Iris pigment epithelial cell (primary cell): ENCODE measurements at regions not wholly inside any gene's neighbourhood (a gene's known extent, or its start where the extent isn't known, plus 50 kb on each side); places are given as distances from the start of the nearest gene placed in this dataset.
"Not testable (repeated sequence)": the region's sequence is repeated elsewhere in the genome, so short reads cannot be mapped to it uniquely, and the experiment has no call there.

Source experiments
- DNase-seq: peaks from one replicate; pipeline ENCODE4 v3.0.0-alpha.2; 2011; ENCODE audit warnings: low read depth

DNA sequence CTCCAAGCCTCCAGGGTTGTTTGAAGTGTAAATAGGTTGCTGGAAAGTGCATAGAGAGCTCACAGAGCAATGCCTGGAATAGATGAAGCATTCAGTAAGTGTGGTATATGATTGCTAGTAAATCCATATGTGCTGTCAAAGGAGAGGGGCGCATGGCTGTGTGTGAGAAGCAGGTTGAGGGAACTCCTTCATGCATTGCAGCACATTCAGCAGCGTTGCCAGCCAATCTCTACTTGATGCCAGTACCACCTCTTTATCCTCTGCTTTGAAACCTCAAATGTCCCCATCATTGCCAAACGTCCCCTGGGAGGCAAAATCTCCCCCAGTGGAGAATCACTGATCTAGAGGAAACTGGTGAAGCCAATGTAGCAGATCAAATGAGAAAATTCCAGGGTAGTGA lies 82.7 kb upstream of the RALGAPA2 start:
- DNase-seq = no peak

DNA sequence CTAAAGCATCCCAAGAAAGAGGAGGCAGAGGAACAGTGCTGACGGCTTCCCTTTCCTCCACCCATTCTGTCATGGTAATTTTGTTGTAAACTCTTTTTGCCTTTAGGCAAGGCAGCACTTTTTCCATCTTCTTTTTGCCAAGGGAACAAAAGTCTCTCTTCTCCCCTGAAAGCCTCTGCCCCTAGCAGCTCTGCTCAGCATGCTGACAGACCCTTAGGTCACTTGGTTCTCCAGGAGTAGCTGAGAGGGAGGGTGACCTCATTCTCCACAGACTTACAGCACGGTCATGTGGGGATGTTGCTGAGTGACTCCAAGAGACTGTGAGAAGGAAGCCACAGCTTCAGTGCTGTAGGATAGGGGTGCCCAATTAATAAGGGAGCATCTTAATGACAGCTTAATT lies 81.1 kb upstream of the RALGAPA2 start:
- no peak for DNase-seq

DNA sequence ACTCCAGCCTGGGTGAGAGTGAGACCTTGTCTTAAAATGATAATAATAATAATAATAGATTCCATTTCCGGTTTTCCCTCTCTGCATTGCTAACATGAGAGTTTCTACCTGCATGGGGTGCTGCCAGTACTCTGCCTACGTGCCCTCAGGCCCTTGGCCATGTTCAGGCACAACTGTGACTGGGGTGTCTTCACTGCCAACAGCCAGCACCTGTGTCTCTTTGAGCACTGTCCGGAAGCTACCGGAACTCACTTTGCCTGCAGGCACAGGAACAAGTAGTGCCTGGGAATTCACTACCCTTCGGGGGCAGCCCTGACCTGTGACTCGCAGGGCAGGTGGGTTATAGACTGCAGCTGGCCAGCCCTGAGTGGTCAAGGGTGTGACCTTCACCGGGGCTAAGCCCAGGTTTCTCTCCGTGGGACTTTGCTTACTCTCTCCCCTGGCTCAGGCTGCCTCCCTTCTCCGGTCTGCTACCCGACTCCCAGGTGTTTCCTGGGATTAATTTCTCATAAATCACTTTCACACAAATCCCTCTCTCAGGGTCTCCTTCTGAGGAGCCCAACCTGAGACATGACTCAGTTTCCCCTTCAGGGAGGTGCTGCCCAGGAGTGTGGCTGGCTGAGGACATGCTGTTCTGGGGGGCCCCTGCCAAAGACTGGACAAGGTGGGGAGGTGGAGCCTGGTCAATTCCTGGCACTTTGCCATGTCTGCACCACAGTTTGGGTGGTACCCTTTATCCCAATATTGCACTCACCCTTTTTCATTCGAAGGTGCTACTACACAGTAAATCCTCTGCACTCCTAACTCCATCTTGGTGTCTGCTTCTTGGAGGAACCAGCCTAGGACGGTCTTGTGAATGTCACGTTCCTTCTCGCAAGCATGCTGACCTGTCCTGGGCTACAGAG lies 79.5 kb upstream of the RALGAPA2 start:
- no peak for DNase-seq

DNA sequence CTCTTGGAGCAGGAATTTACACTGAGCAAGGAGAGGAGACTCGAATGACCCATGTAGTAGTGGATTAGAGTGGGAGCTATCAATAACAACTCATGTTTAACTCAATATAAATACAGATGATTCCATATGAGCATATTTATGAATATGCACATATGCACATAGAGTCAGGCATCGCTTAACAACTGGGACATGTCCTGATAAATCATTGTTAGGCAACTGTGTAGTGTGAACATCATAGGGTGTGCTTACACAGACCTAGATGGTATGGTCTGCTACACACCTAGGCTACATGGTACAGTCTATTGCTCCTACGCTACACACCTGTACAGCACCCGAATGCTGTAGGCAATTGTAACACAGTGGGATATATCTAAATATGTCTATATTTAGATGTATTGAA lies 75.9 kb upstream of the RALGAPA2 start:
- no peak for DNase-seq

DNA sequence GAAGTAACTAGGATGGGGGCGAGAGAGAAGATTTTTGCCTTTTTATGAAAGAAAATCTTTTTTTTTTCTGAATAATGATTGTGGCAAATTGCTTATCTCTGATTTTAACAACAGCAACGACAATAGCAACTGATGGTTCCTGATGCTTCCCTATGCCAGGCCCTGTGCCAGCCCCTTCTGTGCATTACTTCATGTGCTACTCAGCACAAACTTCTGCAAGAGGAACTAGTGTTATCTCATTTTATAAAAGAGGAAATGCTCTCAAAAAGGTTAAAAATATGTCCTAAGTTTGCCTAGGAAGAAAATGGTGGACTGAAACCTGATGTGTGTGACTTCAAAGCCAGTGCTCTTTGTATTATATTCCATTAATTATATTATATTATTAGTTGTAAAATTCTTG lies 74.0 kb upstream of the RALGAPA2 start:
- DNase-seq = no peak

DNA sequence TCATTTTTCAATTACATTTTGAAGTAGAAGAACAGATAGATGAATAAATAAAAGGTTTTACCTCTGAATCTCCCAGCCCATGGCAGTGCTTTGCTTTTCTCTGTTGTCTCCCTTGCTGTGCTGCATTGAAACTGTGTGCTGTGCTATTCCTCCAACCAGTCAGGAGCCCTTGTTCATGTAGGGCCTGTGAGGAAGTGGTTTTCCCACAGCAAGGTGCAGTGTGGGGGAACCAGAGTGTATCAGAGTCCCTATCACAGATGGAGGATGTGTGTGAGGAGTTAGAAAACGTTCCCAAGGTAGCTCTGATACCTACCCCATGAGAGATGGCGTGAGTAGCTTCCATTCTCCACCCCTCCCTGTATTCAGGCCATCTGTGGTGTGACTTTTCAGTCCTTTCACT lies 72.8 kb upstream of the RALGAPA2 start:
- no peak for DNase-seq

DNA sequence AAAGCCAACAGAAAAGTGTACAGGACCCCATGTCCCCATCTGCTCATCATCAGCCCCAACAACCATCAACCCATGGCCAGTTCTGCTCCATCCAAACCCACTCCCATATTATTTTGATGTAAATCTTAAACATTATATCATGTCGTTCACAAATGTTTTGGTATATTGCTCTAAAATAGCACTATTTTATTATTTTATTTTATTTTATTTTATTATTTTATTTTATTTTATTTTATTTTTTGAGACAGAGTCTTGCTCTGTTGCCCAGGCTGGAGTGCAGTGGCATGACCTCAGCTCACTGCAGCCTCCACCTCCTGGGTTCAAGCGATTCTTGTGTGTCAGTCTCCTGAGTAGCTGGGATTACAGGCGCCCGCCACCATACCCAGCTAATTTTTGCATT lies 72.0 kb upstream of the RALGAPA2 start:
- not testable (repeated sequence) for DNase-seq

DNA sequence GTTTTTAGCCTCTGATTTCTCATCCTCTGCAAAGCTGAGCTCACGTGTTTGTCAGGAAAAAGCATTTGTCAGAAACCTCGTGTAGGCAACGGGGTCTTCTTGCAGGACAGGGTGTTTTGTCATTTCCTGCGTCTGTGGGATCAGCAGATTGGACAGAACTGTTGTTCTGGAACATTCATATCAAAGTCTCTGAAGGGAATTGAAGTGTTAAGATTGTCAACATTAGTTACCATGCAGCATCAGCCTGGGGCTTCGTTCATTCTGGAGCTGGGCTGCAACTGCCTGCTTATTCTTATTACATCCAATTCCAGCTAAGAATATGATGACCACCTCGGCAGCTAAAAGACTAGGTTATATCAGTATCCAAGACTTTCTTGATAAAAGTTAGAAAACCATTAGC lies 71.0 kb upstream of the RALGAPA2 start:
- no peak for DNase-seq

DNA sequence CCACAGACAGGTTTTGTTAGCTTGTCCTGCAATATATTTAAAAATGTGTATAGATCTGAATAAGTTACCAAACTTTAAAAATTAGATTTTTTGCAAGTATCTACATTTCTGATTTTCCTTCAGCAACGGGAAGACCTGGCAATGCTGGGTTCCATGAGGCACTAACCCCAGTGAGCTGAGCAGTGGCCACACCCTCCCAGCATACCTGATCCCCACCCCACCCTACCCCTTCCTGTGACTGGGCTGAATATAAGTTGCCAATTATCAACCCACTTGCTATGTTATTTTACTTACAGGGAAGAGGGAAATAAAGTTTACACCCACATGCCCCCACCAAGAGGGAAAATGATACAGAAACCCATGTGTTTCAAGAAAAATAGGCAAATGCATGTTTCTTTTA lies 70.3 kb upstream of the RALGAPA2 start:
- DNase-seq = no peak

DNA sequence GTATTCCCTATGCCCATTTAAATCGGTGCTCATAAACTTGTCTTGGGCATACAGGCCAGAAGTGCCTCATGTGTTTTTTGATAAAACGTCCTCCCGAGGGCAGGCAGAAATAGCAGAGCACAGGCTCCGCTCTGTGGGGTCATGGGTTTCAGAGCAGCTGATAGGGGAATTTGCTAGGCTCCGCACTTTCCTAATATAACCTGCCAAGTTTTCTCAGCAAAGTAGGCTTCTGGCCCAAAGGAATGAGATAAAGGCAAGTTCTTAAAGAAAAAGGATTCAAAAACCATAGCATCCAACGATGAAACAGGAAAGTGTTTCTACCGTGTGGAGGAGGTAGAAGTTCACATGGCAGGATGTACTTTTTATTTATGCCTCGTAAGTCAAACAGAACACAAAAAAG lies 69.8 kb upstream of the RALGAPA2 start:
- DNase-seq = no peak

DNA sequence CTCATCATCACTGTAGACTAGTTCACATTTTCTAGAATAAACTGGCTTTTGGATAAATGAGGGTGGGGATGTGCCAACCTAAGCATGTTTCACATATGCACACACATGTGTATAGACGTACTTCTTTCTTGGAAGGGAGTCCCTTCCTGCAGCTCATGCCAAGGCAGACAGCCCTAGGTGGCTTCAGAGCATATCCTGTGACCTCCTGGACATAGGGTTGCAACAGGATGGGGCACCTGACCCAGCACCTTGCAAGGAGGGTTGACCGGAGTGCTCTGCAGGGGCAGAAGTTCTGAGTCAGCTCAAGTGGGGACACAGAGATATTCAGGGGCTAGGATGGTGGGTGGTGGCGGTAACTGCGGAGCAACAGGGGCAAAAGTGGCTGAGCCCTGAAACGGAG lies 68.6 kb upstream of the RALGAPA2 start:
- DNase-seq = no peak

DNA sequence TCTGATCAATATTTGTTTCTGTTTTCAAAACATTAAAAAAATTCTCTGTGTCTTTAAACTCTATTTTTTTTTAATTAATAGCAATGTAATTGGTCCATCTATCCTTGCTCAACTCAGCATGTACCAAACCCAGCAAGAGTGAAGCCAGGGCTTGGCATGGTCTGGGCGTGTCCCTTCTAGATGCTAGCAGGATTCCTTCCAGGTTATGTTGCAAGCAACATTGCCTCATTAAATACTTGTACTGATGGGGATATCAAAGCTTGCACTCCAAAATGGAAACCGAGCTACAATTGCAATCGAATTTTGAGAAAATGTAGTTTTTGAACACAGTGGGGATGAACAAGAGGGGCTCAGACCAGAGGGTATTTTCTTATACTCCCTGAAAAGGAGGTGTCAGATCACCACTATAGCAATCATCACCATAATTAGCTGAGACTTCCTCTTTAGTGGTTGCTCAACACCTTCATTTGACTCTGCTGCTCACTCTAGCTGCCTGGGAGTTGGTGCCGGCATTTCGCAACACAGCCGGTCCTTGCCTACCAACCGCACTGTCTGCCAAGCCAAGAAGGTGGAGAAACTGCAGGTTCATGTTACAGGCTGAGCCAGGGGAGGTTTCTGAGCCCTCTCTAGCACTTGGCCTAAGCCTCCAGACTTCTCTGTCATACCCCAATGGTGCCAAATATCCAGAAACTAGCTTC lies 67.8 kb upstream of the RALGAPA2 start:
- peak; percentile 14 for DNase-seq

DNA sequence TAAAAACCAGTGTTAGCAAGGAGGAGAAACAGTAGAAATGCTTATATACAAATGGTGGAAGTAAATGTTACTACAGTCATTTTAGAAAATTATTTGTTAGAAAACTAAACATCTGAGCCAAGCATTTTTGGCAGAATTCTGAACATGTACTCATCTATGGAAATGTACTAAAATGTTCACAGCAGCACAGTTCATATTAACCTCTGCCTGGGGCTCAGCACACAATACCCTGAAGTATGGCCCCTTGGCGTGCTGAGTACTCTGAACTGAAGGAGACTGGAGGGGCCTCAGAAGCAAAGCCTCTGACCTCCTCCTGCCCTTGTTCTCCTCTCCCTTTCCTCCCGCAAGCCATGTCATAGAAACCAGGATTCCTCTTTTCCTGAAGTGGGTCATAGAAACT lies 66.2 kb upstream of the RALGAPA2 start:
- no peak for DNase-seq

DNA sequence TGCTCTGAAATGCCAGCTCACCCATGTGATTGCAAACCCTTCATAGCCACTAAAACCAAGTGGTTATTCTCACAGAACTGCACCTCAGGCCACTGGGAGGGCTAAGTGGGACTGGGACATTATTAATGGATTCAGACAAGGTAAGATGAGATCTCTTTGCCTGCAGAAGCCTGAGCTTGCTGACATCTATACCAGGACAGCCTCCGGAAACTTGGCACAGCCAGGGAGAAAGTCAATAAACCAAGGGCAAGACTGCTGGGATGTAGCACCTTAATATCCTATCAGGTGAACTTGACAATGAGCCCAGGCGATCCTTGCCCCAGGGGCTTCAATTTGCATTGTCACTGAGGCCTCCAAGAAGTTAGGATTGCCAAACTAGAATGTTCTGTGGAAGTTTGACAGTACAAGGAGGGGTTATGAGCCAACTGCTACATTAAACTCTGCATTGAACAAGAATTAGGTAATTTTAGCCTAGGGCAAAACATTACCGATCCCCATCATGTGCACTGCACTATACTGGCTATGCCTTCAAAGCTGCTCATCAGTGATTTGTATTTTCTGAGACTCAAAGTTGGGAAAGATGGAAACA lies 60.1 kb upstream of the RALGAPA2 start:
- no peak for DNase-seq

DNA sequence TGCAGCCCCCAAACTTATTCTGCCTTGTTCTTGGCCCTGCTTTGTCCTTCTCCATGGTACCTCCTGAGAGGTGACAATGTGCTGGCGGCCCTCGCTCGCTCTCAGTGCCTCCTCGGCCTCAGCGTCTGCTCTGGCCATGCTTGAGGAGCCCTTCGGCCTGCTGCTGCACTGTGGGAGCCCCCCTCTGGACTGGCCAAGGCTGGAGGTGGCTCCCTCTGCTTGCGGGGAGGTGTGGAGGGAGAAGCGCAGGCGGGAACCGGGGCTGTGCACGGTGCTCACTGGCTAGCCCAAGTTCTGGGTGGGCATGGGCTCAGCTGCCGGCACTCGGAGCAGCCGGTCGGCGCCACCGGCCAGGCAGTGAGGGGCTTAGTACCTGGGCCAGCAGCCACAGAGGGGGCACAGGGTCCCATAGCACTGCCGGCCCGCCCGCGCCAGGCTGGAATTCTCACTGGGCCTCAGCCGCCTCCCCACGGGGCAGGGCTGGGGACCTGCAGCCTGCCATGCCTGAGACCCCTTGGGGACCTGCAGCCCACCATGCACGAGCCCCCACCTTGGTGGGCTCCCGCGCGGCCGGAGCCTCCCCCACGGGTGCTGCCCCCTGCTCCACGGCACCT lies 55.9 kb upstream of the RALGAPA2 start:
- no peak for DNase-seq

DNA sequence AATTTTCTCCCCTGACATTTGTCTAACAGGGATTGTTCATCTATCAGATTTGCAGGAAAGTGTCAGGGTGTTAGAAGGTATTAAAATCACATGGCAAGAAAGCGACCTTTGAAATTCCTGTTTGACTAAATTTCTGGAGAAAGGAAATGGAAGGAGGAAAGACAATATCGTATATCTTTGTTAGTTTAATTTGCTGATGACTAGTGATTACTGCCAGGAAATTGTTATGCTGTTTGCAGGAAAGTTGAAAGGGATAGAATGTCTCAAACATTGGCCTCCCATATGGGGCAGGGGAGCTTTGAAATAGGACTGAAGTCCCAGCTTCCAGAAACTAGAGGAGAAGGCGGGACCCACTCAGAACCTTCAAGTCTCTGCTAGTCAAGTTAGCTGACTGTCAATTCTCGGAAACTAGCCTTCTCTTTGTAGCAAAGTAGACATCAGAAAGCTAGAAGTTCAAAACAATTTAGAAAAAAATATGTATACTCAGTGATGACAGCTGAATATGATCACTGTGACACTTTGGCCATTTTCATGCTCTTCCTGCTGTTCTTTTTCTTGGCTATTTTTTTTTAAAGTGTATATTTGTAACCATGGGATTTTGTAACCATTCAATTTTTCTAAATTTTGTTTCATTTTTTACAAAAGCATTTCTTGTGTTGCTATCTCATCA lies 53.4 kb upstream of the RALGAPA2 start:
- DNase-seq = no peak

DNA sequence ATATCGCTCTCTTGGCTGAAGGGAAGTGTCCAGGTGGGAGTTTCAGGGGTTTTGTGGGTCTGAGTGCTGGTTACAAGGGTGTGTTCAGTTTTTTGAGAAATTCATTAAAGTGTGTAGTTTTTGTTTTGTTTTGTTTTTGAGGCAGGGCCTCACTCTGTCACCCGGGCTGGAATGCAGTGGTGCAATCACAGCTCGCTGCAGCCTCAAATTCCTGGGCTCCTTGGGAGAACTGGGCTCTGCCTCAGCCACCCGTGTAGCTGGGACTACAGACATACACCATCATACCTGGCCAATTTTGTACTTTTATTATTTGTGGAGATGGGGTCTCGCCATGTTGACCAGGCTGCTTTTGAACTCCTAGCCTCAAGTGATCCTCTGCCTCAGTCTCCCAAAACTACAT lies 51.2 kb upstream of the RALGAPA2 start:
- DNase-seq = no peak
